DMS 273 treated with DMSO at 0.1 percent for 48 hours (cell line): ENCODE measurements at regions not wholly inside any gene's neighbourhood (a gene's known extent, or its start where the extent isn't known, plus 50 kb on each side); places are given as distances from the start of the nearest gene placed in this dataset.
"Not testable (repeated sequence)": the region's sequence is repeated elsewhere in the genome, so short reads cannot be mapped to it uniquely, and the experiment has no call there.

ENCODE experiments used
- DNase-seq: peaks from one replicate; lab custom pipeline; 2025; lab: John Stamatoyannopoulos, UW

DNA sequence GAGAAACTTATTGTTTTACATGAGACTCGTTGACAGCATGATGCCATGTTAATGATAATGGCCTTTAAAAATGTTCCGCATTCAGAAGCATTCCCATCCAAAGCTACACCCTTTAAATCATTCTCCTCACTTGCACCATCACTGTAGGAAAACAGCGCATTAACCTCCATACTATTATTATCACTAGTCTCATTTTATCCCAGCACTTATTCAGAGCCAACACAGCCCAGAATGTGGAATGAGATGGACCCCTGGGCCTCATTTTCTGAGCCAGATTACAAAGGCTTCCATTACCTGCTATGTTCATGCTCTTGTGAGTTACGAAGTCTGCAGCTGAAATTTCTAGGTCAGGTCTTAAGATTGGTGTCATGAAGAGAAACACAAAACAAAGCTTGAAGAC is 159.4 kb downstream of the HS3ST3A1 start:
- DNase-seq: no peak

DNA sequence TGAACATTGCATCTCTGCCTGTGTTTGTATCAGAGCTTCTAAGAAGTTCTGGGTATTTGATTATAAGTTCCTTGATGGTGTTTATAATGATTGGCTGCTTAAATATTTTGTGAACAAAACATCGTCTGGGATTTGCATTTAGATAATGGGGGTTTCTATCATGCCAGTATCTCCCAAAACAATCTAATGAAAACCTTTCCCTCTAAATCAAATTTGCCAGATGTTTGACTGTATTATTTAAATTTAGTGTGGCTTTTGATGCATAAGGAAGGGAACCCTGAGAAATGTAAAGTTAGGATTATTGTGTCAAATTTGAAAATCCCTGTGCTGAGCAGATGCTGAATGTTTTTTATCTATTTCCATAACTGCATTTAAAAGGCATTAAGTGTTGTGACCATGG is 159.9 kb downstream of the HS3ST3A1 start:
- no peak for DNase-seq

GRCh38 chr17:13437966-13438779 is 163.6 kb downstream of the HS3ST3A1 start:
- no peak for DNase-seq

DNA sequence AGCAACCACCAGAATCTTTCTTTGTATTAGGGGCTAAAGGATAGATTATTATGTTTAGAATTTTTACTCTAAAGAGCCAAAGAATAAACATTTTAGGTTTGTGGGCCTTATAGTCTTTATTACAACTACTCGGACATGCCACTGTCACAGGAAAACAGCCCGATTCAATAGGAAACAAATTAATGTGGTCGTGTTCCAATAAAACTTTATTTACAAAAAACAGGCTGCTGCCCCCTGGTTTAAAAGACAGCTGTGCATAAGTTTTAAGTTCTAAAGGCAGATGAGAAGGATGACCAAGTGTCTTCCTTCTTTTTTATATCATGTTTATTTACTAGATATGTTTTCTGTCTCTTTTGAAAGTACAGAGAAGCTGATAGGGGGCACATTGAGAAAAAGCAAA is 166.5 kb downstream of the HS3ST3A1 start:
- DNase-seq: no peak

DNA sequence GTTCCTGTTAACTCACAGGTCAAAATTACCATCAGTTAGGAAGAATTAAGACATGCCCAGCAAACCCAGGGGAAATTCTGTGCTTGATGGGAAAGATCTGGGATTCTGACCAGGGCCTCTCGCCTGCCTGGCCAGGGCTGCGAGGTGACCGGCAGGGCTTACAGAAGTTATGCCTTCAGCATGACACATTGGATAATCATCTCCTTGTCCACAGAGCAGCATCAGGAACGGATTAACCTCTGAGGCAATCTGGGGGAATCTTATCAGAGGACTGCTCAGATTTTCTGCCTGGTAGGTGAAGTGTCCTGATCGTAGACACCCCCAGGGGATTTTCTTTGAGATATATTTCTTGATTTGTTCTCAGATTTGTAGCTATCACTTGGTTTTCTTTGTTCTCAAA is 172.5 kb downstream of the HS3ST3A1 start:
- DNase-seq: no peak

DNA sequence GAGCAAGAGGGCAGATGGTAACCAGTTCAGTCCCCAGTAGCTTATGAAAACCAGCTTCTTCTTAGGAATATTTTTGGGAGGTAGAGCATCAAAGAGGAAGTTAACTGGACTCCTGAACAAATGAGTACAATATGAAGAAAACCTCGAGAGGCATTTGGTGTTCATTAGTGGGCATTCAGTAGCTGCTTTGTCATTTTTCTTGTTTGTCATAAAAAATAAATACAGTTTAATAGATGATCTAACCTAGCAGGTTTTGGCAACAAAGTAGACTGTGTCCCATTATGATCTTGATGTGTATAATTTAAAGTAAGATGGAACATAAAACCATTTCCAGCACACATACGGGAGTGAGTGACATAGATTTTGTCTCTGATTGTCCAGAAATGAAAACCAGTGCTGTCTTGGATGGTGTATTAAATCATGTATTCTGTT is 173.1 kb downstream of the HS3ST3A1 start:
- no peak for DNase-seq

- no peak for DNase-seq
These were observed 174.7 kb downstream of the HS3ST3A1 start for GRCh38 chr17:13426991-13427390.

DNA sequence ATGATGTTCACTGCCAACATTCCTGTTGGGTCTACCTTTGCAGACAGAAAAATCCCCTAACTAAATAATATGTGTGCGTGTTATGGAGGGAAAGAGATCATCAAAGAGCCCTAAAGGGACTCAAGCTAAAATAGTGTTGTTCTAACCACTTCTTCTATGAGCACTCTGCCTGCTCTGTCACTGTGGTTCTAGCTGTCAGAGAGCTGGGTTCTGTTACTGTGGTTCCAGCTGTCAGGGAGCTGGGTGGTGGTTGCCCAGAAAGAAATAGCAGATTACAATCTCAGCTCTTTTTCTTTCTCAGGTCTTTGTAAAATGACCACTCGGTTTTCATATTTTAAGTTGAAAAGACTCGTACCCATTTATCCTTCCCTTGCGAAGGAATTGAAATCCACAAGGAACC is 176.3 kb downstream of the HS3ST3A1 start:
- no peak for DNase-seq

GRCh38 chr17:13421581-13422130 is 180.1 kb downstream of the HS3ST3A1 start:
- DNase-seq: no peak

GRCh38 chr17:13420878-13421277 is 180.9 kb downstream of the HS3ST3A1 start:
- DNase-seq: no peak

DNA sequence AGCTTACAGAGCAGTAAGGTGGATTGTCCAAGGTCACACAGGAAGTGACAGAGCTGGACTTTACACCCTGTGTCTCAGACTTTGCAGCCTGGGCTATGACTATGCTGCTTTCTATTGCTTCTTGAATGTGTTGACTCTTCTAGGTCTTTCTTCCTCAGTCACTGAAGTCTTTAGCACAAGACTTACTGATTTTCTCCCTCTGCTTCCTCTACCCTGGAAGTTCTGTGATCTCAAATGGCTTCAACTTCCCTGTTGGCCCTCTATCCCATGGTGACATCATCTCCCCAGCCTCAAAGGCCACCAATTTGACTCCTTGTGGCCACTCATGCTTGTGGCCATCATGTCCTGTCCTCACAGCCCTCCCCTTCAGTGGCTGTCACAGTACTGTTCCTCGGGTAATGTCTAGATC is 181.3 kb downstream of the HS3ST3A1 start:
- DNase-seq: no peak

DNA sequence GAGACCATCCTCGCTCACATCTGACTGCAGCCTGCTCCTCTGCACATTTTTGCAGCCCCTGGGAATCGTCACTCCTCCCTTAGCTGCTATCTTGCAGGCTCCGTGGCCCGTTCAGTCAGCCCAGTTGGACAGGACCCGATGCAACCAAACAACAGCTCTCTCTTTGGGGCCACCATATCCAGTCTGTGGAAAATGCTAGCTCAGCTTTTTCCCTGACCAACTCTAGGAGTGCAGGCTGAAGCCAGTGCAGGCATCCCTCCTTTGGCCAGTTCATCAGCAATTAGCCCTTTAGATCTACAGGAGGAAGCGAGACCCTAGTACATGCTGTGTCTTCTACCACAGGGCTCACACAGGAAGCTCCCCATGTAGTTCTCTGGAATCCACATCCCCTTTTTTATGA is 182.1 kb downstream of the HS3ST3A1 start:
- DNase-seq: no peak

- DNase-seq: no peak
These were observed 182.8 kb downstream of the HS3ST3A1 start for GRCh38 chr17:13418891-13419290.

DNA sequence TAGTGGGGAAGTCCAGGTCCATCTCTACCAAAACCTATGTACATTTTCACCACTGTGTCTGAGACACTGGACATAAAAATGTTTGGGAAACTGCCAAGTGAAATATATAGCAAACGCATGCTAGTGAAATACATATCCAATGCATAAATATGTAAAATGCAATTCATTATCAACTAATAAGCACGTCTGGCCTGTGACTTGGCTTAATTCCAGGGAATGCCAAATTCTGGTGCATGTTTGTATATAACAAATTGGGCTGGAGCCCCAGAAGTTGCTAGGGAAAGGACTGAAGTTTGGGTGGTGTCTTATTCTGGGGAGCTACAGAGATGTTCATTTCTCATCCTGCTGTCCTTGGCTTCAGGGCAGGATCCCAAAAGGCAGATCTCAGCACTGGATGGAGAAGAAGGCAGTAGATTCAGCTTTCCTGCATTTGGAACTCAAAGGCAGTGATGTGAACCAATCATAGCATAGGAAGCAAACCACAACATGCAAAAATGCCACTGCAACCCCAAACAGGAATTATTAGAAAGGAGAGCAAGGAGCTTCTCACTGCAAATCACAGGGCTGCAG is 184.3 kb downstream of the HS3ST3A1 start:
- no peak for DNase-seq

GRCh38 chr17:13416748-13417363 is 184.9 kb downstream of the HS3ST3A1 start:
- no peak for DNase-seq

GRCh38 chr17:13415871-13416416 is 185.8 kb downstream of the HS3ST3A1 start:
- no peak for DNase-seq

GRCh38 chr17:13415200-13415599 is 186.5 kb downstream of the HS3ST3A1 start:
- not testable (repeated sequence) for DNase-seq

DNA sequence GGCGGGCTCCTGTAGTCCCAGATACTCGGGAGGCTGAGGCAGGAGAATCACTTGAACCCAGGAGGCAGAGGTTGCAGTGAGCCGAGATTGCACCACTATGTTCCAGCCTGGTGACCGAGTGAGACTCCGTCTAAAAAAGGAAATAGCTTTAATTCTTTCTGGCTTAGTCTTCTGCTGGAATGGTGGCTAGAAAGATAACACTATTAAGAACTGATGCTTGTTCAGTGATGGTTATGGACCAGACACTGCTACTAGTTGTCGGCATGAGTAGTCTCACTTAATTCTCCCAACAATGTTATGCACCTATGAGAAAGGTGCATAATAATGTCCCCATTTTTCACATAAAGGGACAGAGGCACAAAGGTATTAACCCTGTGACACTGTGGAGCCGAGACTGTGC is 188.7 kb downstream of the HS3ST3A1 start:
- DNase-seq: no peak

- DNase-seq: no peak
These were observed 190.9 kb downstream of the HS3ST3A1 start for GRCh38 chr17:13410874-13411273.

DNA sequence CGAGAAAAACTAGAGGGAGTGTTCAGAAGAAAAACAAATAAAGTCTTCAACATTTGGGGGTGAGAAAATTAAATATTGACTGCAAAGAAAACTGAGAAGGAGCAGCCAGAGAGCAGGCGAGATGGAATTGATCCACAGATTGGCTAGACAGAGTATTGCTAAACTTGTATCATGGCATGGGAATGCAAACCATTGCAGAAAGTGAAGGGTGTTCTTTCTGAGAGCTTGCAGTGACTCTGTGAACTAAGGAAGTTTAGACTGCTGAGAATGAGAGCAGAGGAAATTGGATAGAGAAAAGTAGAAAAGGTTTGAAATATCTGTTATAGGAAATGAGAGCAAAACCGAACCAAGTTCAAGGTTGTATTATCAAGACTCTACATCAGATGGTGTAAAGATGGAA is 191.5 kb downstream of the HS3ST3A1 start:
- DNase-seq: no peak

DNA sequence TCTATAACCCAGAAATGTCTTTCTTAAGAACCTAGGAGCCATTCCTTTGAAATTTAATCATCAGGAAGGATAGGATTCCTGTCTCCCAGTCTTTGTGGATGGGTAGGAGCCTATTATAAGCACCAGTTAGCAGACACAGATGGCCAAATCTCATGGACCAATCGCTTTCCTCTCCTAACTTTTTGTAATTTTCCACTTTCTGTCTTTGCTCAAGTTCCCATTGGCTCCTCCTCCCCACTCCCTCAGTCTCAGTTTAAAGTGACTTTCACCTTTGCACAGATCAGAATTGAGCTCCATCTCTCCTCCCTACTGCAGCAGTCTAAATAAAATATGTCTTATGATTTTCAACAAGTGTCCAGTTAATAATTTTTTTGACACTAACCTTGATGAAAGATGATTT is 192.3 kb downstream of the HS3ST3A1 start:
- no peak for DNase-seq

- no peak for DNase-seq
These were observed 194.3 kb downstream of the HS3ST3A1 start for GRCh38 chr17:13407381-13407780.

GRCh38 chr17:13405807-13406206 is 195.9 kb downstream of the HS3ST3A1 start:
- DNase-seq: no peak
